ENCODE measurements at regions not wholly inside any gene's neighbourhood (a gene's known extent, or its start where the extent isn't known, plus 50 kb on each side); places are given as distances from the start of the nearest gene placed in this dataset.

DNA sequence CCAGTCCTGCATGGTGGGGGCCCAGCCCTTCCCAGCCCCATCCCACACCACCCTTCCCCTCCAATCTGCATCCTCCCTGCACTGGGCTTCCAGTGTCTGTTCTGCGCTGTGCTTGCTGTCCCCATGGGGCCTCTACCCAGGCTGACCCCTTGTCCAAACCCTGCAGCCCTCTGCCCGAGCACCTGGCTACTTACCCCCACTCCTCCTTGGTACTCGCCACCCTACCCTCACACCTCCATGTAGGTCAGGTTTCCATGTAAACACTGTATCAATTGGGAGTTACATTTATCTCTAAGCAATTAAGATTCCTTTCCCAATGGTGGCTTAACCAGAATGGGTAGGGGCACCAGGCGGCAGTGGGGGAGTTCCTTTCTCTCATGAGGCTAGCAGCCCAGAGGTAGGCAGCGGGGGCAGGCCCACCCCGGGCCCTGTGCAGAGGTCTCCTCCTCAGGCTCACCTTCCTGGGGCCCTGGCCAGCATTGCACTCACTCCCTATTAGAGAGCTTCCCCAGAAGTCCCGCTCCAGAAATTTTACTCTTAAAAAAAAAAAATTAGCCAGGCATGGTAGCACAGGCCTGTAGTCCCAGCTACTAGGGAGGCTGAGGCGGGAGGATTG, 76.6 kb upstream of the CCND2 start:
- TF ChIP-seq, protein P1, sequence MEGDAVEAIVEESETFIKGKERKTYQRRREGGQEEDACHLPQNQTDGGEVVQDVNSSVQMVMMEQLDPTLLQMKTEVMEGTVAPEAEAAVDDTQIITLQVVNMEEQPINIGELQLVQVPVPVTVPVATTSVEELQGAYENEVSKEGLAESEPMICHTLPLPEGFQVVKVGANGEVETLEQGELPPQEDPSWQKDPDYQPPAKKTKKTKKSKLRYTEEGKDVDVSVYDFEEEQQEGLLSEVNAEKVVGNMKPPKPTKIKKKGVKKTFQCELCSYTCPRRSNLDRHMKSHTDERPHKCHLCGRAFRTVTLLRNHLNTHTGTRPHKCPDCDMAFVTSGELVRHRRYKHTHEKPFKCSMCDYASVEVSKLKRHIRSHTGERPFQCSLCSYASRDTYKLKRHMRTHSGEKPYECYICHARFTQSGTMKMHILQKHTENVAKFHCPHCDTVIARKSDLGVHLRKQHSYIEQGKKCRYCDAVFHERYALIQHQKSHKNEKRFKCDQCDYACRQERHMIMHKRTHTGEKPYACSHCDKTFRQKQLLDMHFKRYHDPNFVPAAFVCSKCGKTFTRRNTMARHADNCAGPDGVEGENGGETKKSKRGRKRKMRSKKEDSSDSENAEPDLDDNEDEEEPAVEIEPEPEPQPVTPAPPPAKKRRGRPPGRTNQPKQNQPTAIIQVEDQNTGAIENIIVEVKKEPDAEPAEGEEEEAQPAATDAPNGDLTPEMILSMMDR (conservative IDR thresholded peaks at IDR 0.05 in 1 of 2, IDR thresholded peaks at IDR 0.05 in 1 of 2; ENCODE audit: extremely low read depth in 1 of 2, insufficient read depth in 1 of 2, low read depth in 1 of 2, low read length in 2 of 2): no peak
- TF ChIP-seq EZH2 (IDR thresholded peaks at IDR 0.05; ENCODE audit: borderline replicate concordance, low read length): no peak
